ENCODE measurements at regions not wholly inside any gene's neighbourhood (a gene's known extent, or its start where the extent isn't known, plus 50 kb on each side); places are given as distances from the start of the nearest gene placed in this dataset.

GRCh38 chr1:37393173-37394120, 80.9 kb upstream of the ZC3H12A start:
- no peak overlapping the region for H3K9ac ChIP-seq (ENCODE audit: insufficient read depth in 1 of 2, low read length in 2 of 2)
- no peaks in the 10 kb centered on the region for H3K36me3 ChIP-seq (ENCODE audit: control insufficient read depth in 4 of 4, insufficient read depth in 4 of 4, low read length in 4 of 4)
- H3K4me3 ChIP-seq = no peak overlapping the region
- TF ChIP-seq CTCF (IDR thresholded peaks at IDR 0.05; ENCODE audit: control extremely low read depth, extremely low read depth) = no peak
- H3K27ac ChIP-seq (ENCODE audit: low read depth in 1 of 2, low read length in 1 of 2) = no peak overlapping the region
- 43 to 51% methylated on average over 11 of the region's 11 CpGs for WGBS, 2 donors
- no peaks in the 10 kb centered on the region for H3K4me1 ChIP-seq (ENCODE audit: control insufficient read depth in 5 of 5, insufficient read depth in 5 of 5, low read length in 5 of 5)
- H3K9me3 ChIP-seq (ENCODE audit: control insufficient read depth in 4 of 4, insufficient read depth in 3 of 4, low read length in 3 of 4) = peaks cover 0 to 2% (median 0%) of the 10 kb centered on the region in 4 donors
- peaks cover 2 to 13% (median 8%) of the 10 kb centered on the region in 3 donors for H3K27me3 ChIP-seq (ENCODE audit: control insufficient read depth in 3 of 3, insufficient read depth in 3 of 3, low read length in 2 of 3)
- DNase-seq (no peak), ATAC-seq (ENCODE audit: insufficient read depth, low FRiP score) (no peak)

GRCh38 chr1:37394574-37395464, 79.6 kb upstream of the ZC3H12A start:
- Histone ChIP-seq H3K9ac (ENCODE audit: insufficient read depth in 1 of 2, low read length in 2 of 2) (no peak overlapping the region), H3K36me3 (ENCODE audit: control insufficient read depth in 4 of 4, insufficient read depth in 4 of 4, low read length in 4 of 4) (no peaks in the 10 kb centered on the region), H3K4me3 (no peak overlapping the region), H3K9me3 (ENCODE audit: control insufficient read depth in 4 of 4, insufficient read depth in 3 of 4, low read length in 3 of 4) (peaks cover 0 to 2% (median 0%) of the 10 kb centered on the region in 4 donors), H3K27me3 (ENCODE audit: control insufficient read depth in 3 of 3, insufficient read depth in 3 of 3, low read length in 2 of 3) (peaks cover 0 to 13% (median 2%) of the 10 kb centered on the region in 3 donors), H3K27ac (ENCODE audit: low read depth in 1 of 2, low read length in 1 of 2) (no peak overlapping the region), H3K4me1 (ENCODE audit: control insufficient read depth in 5 of 5, insufficient read depth in 5 of 5, low read length in 5 of 5) (no peaks in the 10 kb centered on the region)
- WGBS, 2 donors = 31 to 39% methylated on average over 10 of the region's 10 CpGs
- DNase-seq (no peak), ATAC-seq (ENCODE audit: insufficient read depth, low FRiP score) (no peak)
- TF ChIP-seq CTCF (IDR thresholded peaks at IDR 0.05; ENCODE audit: control extremely low read depth, extremely low read depth) = no peak

- no peaks in the 10 kb centered on the region for H3K36me3 ChIP-seq (ENCODE audit: control insufficient read depth in 4 of 4, insufficient read depth in 4 of 4, low read length in 4 of 4)
- TF ChIP-seq CTCF (IDR thresholded peaks at IDR 0.05; ENCODE audit: control extremely low read depth, extremely low read depth) = no peak
- H3K9ac ChIP-seq (ENCODE audit: insufficient read depth in 1 of 2, low read length in 2 of 2) = no peak overlapping the region
- DNase-seq = no peak
- no peak for ATAC-seq (ENCODE audit: insufficient read depth, low FRiP score)
- no peak overlapping the region for H3K27ac ChIP-seq (ENCODE audit: low read depth in 1 of 2, low read length in 1 of 2)
- H3K4me1 ChIP-seq (ENCODE audit: control insufficient read depth in 5 of 5, insufficient read depth in 5 of 5, low read length in 5 of 5) = no peaks in the 10 kb centered on the region
- H3K9me3 ChIP-seq (ENCODE audit: control insufficient read depth in 4 of 4, insufficient read depth in 3 of 4, low read length in 3 of 4) = no peaks in the 10 kb centered on the region
- H3K4me3 ChIP-seq = no peak overlapping the region
- WGBS, 2 donors = 90 to 92% methylated on average over 8 of the region's 8 CpGs
- H3K27me3 ChIP-seq (ENCODE audit: control insufficient read depth in 3 of 3, insufficient read depth in 3 of 3, low read length in 2 of 3) = peaks cover 0 to 6% (median 0%) of the 10 kb centered on the region in 3 donors
These were observed 76.3 kb upstream of the ZC3H12A start for GRCh38 chr1:37398096-37398495.

Data from lung (tissue), 11 donors.